ENCODE measurements at regions not wholly inside any gene's neighbourhood (a gene's known extent, or its start where the extent isn't known, plus 50 kb on each side); places are given as distances from the start of the nearest gene placed in this dataset.

GRCh38 chr10:35903021-35903420 lies 260.9 kb upstream of the FZD8 start:
- ATAC-seq (ENCODE audit: low read depth) (no peak), DNase-seq (ENCODE audit: low spot score) (no peak)
- H3K9me3 ChIP-seq (ENCODE audit: severe bottlenecking), result no peaks in the 10 kb centered on the region
- H3K27ac ChIP-seq (ENCODE audit: poor library complexity, severe bottlenecking), result no peak overlapping the region
- no peaks in the 10 kb centered on the region for H3K36me3 ChIP-seq (ENCODE audit: low read depth)
- no peaks in the 10 kb centered on the region for H3K4me1 ChIP-seq (ENCODE audit: insufficient read depth, poor library complexity, severe bottlenecking)
- TF ChIP-seq, protein P1, sequence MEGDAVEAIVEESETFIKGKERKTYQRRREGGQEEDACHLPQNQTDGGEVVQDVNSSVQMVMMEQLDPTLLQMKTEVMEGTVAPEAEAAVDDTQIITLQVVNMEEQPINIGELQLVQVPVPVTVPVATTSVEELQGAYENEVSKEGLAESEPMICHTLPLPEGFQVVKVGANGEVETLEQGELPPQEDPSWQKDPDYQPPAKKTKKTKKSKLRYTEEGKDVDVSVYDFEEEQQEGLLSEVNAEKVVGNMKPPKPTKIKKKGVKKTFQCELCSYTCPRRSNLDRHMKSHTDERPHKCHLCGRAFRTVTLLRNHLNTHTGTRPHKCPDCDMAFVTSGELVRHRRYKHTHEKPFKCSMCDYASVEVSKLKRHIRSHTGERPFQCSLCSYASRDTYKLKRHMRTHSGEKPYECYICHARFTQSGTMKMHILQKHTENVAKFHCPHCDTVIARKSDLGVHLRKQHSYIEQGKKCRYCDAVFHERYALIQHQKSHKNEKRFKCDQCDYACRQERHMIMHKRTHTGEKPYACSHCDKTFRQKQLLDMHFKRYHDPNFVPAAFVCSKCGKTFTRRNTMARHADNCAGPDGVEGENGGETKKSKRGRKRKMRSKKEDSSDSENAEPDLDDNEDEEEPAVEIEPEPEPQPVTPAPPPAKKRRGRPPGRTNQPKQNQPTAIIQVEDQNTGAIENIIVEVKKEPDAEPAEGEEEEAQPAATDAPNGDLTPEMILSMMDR (IDR thresholded peaks at IDR 0.05; ENCODE audit: poor library complexity, severe bottlenecking), result no peak
- no peaks in the 10 kb centered on the region for H3K27me3 ChIP-seq (ENCODE audit: insufficient read depth, poor library complexity, severe bottlenecking)
- H3K4me3 ChIP-seq (ENCODE audit: severe bottlenecking), result no peak overlapping the region

DNA sequence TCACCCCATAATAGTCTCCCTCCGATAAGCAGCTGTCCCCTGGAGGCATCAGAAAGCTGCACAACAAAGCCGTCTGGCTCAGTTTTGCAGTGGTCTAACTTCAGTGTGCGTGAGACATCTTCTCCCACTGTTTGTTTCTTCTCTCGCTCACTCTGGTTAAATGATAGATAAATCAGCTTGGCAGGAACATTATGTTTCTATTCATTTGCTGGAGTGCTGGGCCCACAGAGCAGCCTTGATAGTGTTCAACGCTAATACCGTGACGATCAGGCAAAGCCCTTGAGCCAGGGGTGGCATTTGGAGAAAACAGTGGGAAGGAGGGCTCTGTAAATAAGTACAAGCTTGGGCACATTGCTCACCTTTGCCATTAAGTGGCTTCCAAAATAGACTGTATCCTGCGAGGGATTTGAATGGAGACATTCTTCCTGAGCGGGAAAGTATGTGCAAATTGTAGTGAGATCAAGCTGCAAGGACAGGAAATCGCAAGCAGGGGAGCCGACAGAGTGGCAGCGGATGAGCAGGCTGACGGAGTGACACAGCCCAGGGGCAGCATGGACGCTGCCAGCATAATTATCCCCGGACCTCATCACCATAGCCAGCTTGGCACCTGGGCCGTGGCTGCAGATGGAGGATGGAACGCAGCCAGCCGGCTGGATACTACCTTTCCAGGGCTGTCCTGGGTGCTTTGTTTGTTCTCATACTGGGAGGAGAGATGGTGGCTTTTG lies 256.8 kb upstream of the FZD8 start:
- TF ChIP-seq, protein P1 (IDR thresholded peaks at IDR 0.05; ENCODE audit: poor library complexity, severe bottlenecking), result no peak
- H3K27ac ChIP-seq (ENCODE audit: poor library complexity, severe bottlenecking), result no peak overlapping the region

DNA sequence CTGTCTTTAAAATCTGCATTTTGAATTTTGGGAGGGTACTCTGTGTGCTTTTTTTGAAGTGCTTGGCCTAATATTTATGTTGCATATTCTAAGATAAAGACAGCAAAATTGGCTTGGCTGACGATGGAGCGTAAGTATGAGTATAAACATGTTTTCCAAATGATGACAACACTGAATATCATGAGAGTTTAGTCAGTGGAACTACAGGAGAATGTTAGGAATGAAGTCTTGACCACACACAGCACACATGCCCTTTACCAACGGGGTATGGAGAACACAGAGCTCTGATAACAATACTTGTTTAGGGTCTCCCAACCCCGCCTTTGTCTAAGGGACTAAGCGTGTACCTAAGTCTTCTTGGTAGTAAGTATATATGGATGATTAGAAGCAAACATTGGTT lies 253.9 kb upstream of the FZD8 start:
- Histone ChIP-seq H3K36me3 (ENCODE audit: low read depth) (no peaks in the 10 kb centered on the region), H3K27me3 (ENCODE audit: insufficient read depth, poor library complexity, severe bottlenecking) (no peaks in the 10 kb centered on the region), H3K27ac (ENCODE audit: poor library complexity, severe bottlenecking) (peak overlapping the region; percentile 53), H3K4me3 (ENCODE audit: severe bottlenecking) (no peak overlapping the region), H3K4me1 (ENCODE audit: insufficient read depth, poor library complexity, severe bottlenecking) (peaks cover 15% of the 10 kb centered on the region), H3K9me3 (ENCODE audit: severe bottlenecking) (no peaks in the 10 kb centered on the region)
- ATAC-seq (ENCODE audit: low read depth) (peak; percentile 93), DNase-seq (ENCODE audit: low spot score) (no peak)
- TF ChIP-seq, protein P1 (IDR thresholded peaks at IDR 0.05; ENCODE audit: poor library complexity, severe bottlenecking), result no peak

More for the DNA sequence above, 256.8 kb upstream of the FZD8 start:
- Histone ChIP-seq H3K9me3 (ENCODE audit: severe bottlenecking) (no peaks in the 10 kb centered on the region), H3K4me3 (ENCODE audit: severe bottlenecking) (no peak overlapping the region), H3K4me1 (ENCODE audit: insufficient read depth, poor library complexity, severe bottlenecking) (peaks cover 15% of the 10 kb centered on the region), H3K36me3 (ENCODE audit: low read depth) (no peaks in the 10 kb centered on the region), H3K27me3 (ENCODE audit: insufficient read depth, poor library complexity, severe bottlenecking) (no peaks in the 10 kb centered on the region)
- DNase-seq (ENCODE audit: low spot score) (no peak), ATAC-seq (ENCODE audit: low read depth) (no peak)

DNA sequence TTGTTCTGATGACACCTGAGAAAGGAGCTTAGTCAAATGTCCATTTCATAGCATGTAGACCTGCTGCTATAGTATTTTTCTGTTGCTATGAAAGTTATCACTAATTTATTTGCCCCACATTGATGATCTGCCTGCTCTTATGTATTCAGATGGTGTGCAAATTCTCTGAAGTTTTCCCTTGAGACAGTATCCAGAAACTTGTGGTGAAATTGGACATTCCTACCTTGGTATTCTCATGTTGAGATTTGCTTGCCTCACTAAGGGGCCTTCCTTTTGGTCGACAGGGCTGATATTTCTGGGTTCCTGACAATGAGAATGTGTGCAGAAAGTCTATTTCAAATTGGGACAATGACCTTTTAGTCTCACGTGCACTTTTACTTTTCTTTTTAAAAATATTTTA lies 253.2 kb upstream of the FZD8 start:
- Histone ChIP-seq H3K4me3 (ENCODE audit: severe bottlenecking) (no peak overlapping the region), H3K27ac (ENCODE audit: poor library complexity, severe bottlenecking) (peak overlapping the region; percentile 53)

DNA sequence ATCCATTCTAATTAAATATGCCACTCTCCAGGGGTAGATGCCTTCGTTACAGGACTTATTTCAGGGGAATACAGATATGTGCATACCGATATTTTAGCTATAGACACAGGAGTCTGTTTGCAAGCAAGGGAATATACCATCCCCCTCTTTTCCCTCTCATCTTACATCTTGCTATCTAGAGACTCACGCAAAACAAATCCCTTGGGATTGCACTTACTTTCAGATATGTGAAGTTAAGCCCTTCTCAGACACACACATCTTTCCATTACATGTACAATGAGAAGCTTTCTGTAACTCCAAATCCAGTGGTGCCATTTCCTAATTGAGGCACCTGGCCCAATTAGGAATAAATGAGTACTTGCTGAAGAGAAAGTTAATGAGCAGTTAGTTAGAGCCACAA lies 250.4 kb upstream of the FZD8 start:
- H3K9me3 ChIP-seq (ENCODE audit: severe bottlenecking), result no peaks in the 10 kb centered on the region
- ATAC-seq (ENCODE audit: low read depth) (no peak), DNase-seq (ENCODE audit: low spot score) (no peak)
- no peaks in the 10 kb centered on the region for H3K27me3 ChIP-seq (ENCODE audit: insufficient read depth, poor library complexity, severe bottlenecking)
- H3K4me3 ChIP-seq (ENCODE audit: severe bottlenecking), result no peak overlapping the region
- no peaks in the 10 kb centered on the region for H3K36me3 ChIP-seq (ENCODE audit: low read depth)
- no peak overlapping the region for H3K27ac ChIP-seq (ENCODE audit: poor library complexity, severe bottlenecking)
- TF ChIP-seq, protein P1 (IDR thresholded peaks at IDR 0.05; ENCODE audit: poor library complexity, severe bottlenecking), result no peak
- peaks cover 24% of the 10 kb centered on the region for H3K4me1 ChIP-seq (ENCODE audit: insufficient read depth, poor library complexity, severe bottlenecking)

More for the DNA sequence above, 253.2 kb upstream of the FZD8 start:
- TF ChIP-seq, protein P1 (IDR thresholded peaks at IDR 0.05; ENCODE audit: poor library complexity, severe bottlenecking), result no peak
- H3K4me1 ChIP-seq (ENCODE audit: insufficient read depth, poor library complexity, severe bottlenecking), result peaks cover 15% of the 10 kb centered on the region
- H3K27me3 ChIP-seq (ENCODE audit: insufficient read depth, poor library complexity, severe bottlenecking), result no peaks in the 10 kb centered on the region
- H3K9me3 ChIP-seq (ENCODE audit: severe bottlenecking), result no peaks in the 10 kb centered on the region
- no peak for DNase-seq (ENCODE audit: low spot score)
- no peak for ATAC-seq (ENCODE audit: low read depth)
- no peaks in the 10 kb centered on the region for H3K36me3 ChIP-seq (ENCODE audit: low read depth)
